ENCODE measurements at regions not wholly inside any gene's neighbourhood (a gene's known extent, or its start where the extent isn't known, plus 50 kb on each side); places are given as distances from the start of the nearest gene placed in this dataset.

DNA sequence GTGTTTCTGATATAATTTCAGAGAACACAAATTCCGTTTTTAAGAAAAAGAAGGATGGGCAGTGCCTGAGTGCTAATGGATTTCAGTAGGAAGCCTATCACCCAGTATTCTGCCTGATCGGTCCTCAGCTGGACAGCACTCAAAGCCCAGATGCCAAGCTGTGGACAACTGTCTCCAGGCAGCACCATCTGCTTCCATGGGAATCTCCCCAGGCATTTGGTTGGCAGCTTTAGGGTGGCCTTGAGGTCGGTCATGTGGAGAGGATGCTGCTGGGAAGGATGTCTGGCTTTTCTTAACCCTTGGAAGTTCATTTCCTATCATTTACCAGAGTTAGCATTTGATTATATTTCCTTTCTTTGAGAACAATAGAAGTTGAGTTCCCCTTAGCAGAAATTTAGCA, 311.7 kb downstream of the TBC1D4 start:
- no peaks in the 10 kb centered on the region for H3K9me3 ChIP-seq
- H3K27me3 ChIP-seq: no peaks in the 10 kb centered on the region
- TF ChIP-seq POLR2A (IDR thresholded peaks at IDR 0.05): no peak
- TF ChIP-seq, protein P1, sequence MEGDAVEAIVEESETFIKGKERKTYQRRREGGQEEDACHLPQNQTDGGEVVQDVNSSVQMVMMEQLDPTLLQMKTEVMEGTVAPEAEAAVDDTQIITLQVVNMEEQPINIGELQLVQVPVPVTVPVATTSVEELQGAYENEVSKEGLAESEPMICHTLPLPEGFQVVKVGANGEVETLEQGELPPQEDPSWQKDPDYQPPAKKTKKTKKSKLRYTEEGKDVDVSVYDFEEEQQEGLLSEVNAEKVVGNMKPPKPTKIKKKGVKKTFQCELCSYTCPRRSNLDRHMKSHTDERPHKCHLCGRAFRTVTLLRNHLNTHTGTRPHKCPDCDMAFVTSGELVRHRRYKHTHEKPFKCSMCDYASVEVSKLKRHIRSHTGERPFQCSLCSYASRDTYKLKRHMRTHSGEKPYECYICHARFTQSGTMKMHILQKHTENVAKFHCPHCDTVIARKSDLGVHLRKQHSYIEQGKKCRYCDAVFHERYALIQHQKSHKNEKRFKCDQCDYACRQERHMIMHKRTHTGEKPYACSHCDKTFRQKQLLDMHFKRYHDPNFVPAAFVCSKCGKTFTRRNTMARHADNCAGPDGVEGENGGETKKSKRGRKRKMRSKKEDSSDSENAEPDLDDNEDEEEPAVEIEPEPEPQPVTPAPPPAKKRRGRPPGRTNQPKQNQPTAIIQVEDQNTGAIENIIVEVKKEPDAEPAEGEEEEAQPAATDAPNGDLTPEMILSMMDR (IDR thresholded peaks at IDR 0.05): no peak
- ATAC-seq: no peak
- H3K4me1 ChIP-seq: peaks cover 0 to 19% (median 4%) of the 10 kb centered on the region in 4 donors
- no peak for DNase-seq
- no peak overlapping the region for H3K27ac ChIP-seq
- 64% methylated on average over 3 of the region's 3 CpGs for WGBS (ENCODE audit: insufficient coverage, low coverage, low lambda C conversion rate, missing lambda C conversion rate)
- H3K4me3 ChIP-seq: no peak overlapping the region
- intact Hi-C loops (cut with DNase I): no loop called here
- no peaks in the 10 kb centered on the region for H3K36me3 ChIP-seq

DNA sequence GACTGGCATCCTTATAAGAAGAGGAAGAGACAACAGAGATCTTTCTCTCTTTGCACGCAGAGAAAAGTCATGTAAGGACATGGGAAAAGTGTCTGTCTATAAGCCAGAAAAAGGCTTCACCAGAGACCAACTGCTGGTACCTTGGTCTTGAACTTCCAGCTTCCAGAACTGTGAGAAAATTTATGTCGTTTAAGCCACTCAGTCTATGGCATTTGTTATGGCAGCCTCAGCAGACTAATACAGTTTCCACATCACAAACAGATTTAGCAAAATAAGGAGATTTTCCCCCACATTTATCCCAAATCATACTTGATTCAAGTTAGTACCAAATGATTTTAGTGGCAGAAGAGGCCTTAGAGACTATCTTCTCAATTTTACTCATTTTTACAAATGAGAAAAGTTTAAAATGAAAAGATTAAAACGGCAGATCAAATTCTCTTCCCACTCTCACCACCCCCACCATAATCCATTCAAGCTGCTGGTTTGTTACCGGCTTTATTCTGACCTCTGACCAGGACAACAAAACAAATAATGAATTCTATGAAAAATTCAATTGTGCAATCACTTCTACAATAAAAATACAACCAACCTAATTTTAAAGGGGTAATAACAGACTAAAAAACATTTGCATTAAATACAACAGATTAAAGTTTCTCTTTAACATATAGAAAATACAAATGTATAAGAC, 316.3 kb downstream of the TBC1D4 start:
- 33% methylated on average over 3 of the region's 4 CpGs for WGBS (ENCODE audit: insufficient coverage, low coverage, low lambda C conversion rate, missing lambda C conversion rate)
- peak; percentile 73 to 96 (median 86) for ATAC-seq
- Histone ChIP-seq H3K9me3 (no peaks in the 10 kb centered on the region), H3K27me3 (no peaks in the 10 kb centered on the region), H3K27ac (peak overlapping the region in 2 of 3 donors; percentile 32 to 44), H3K36me3 (no peaks in the 10 kb centered on the region), H3K4me3 (peak overlapping the region in 1 of 3 donors; percentile 13), H3K4me1 (peaks cover 0 to 14% (median 4%) of the 10 kb centered on the region in 4 donors)
- no peak for TF ChIP-seq POLR2A (IDR thresholded peaks at IDR 0.05)
- TF ChIP-seq, protein P1 (IDR thresholded peaks at IDR 0.05): no peak
- intact Hi-C loops (cut with DNase I): no loop called here
- no peak for DNase-seq

- H3K27ac ChIP-seq: no peak overlapping the region
- H3K9me3 ChIP-seq: no peaks in the 10 kb centered on the region
- H3K36me3 ChIP-seq: no peaks in the 10 kb centered on the region
- ATAC-seq (no peak), DNase-seq (no peak)
- intact Hi-C loops (cut with DNase I): no loop called here
- H3K4me3 ChIP-seq: no peak overlapping the region
- no peaks in the 10 kb centered on the region for H3K27me3 ChIP-seq
- 57% methylated on average over 4 of the region's 8 CpGs for WGBS (ENCODE audit: insufficient coverage, low coverage, low lambda C conversion rate, missing lambda C conversion rate)
- peaks cover 0 to 14% (median 4%) of the 10 kb centered on the region in 4 donors for H3K4me1 ChIP-seq
- TF ChIP-seq POLR2A (IDR thresholded peaks at IDR 0.05): no peak
- TF ChIP-seq, protein P1 (IDR thresholded peaks at IDR 0.05): no peak
Observed at GRCh38 chr13:75161804-75162203, 320.2 kb downstream of the TBC1D4 start.

- WGBS (ENCODE audit: insufficient coverage, low coverage, low lambda C conversion rate, missing lambda C conversion rate): 79% methylated on average over 1 of the region's 1 CpG
- Histone ChIP-seq H3K9me3 (no peaks in the 10 kb centered on the region), H3K4me3 (no peak overlapping the region), H3K36me3 (no peaks in the 10 kb centered on the region), H3K27me3 (no peaks in the 10 kb centered on the region), H3K27ac (no peak overlapping the region), H3K4me1 (peaks cover 0 to 8% (median 4%) of the 10 kb centered on the region in 4 donors)
- TF ChIP-seq POLR2A (IDR thresholded peaks at IDR 0.05): no peak
- TF ChIP-seq, protein P1 (IDR thresholded peaks at IDR 0.05): no peak
- no peak for ATAC-seq
- intact Hi-C loops (cut with DNase I): no loop called here
- DNase-seq: no peak
Observed at GRCh38 chr13:75160984-75161383, 321.0 kb downstream of the TBC1D4 start.
